RKO (cell line): ENCODE measurements at regions not wholly inside any gene's neighbourhood (a gene's known extent, or its start where the extent isn't known, plus 50 kb on each side); places are given as distances from the start of the nearest gene placed in this dataset.

Experiments used
- DNase-seq: peaks from one replicate; pipeline ENCODE4 v3.0.0-alpha.2; 2016; ENCODE audit warnings: low spot score

DNA sequence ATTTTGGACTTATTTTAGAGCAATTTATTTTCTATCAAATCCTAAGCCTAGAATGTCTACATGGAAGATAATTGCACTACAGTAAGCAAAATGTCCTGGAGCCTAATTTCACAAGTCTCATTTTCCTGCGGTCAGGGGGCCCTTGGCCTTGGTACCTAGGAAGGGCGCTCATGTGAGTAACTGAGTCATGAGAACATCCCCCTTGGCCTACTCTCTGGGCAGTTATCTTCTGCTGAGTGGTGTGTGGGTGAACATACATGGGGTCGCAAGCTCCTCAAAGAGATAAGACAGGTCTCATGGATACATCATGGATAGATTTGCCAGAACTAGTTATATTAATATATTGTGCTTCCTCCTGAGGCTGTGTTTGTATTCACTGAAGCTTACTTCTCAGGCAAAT is 211.2 kb upstream of the MARCKS start:
- no peak for DNase-seq

DNA sequence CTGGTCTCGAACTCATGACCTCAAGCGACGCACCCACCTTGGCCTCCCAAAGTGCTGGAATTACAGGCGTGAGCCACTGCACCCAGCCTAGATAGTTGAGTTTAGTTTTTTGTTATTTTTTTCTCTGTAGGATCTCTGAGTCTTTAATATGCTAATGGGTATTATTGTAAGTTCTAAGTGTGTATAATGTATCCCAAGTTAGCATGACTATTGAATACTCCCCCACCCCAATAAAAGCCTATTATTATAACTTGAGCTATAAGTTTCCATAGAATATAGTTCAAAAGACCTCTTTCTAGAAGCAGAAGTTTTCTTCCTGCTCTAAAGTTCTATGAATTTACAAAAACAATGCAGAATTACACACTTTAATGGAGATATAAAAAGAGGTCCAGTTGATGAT is 210.4 kb upstream of the MARCKS start:
- DNase-seq = no peak

DNA sequence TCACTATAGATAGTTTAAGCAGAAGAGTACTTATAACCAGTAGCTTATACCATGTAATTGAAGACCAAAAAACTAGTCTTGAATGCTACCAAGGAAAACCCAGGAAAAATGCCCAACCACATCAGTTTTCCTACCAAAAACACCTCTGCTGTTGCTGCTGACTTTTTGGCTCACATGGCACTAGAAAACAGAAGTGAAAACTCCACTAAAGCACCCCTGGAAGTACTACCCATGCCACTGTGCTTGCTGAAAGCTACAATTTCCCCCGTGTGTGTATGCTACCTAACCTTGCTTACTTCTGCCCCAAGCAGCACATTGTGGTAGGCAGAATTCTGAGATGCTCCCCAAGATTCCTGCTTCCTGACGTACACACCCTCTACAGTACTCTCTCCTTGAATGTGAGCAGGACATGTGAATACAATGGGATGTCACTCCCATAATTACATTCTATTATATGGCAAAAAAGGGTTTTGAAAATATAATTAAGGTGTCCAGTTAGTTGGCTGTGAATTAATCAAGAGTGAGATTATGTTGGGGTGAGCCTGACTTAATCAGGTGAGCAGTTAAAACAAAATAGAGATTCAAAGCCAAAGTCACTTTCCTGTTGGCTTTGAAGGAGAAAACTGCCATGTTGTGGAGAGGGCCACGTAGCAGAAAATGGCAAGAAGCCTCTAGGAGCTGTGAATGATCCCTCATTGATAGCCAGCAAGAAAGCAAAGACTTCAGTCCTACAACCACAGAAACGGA is 209.8 kb upstream of the MARCKS start:
- no peak for DNase-seq

DNA sequence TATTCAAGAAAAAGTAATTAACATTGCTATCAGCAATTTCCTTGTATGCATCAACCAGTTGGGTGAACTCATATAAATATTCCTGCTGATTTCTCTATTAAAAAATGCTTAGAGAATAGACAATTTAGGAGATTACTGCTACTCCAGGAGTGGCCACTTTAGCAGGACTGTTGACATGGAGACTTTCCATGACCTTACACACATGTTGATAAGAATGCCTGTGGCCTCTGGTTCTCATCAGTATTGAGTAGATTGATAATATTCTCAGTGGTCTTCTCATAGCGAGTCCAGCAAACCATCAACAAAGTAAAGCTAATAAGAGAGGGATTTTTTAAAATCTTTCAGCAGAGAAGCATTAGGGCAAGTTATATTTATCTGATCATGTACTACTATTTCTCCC is 208.4 kb upstream of the MARCKS start:
- no peak for DNase-seq

DNA sequence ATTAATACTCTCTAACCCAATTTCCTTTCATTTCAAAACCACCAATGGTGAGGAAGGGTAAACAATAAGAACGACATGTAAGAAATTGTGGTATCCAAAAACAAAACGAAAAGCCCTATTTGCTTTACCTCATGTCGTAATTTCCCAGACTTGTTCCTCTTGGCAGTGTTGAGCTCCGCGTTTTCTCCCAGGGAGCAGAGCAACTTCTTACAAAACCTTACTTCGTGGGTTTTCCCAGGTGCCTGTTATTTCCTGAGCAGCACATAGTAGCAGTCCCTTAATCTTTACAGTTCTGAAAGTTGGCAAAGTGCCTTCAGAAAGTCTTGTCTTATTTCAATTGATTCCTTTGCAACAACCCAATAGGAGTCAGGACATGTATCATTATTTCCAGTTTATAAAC is 207.9 kb upstream of the MARCKS start:
- no peak for DNase-seq

DNA sequence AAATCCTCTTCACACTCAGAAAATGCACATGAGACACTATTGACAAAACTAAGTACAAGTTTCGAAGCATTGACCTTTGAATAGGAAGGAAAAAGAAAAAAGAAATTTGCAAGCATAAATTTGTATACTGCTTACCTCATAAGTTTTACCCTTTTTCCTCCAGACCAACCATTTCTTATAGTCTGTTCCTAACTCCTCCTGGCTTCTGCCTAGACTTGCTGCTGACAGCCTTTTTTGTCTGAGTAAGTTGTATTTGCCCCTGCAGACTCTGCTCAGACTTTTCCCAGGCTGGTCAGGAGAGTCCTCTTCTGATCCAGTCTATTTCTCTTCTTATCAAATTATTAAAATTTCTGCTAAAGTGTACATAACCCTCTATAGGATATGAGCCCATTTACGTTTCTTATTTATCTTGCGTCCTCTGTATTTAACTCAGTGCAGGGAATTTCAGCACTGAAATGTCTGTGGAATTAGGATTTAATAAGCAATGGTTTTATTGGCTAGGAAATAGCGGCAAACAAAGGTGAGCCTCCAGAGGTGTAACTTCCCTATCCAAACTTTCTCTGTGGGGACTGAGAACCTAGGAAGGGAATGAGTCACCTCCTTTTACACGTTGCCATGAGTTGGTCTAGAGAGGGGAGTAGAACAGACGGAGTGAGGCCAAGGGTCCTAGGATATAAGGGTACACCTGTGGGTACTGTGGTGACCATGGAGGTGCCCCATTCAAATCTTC is 207.1 kb upstream of the MARCKS start:
- DNase-seq = no peak

DNA sequence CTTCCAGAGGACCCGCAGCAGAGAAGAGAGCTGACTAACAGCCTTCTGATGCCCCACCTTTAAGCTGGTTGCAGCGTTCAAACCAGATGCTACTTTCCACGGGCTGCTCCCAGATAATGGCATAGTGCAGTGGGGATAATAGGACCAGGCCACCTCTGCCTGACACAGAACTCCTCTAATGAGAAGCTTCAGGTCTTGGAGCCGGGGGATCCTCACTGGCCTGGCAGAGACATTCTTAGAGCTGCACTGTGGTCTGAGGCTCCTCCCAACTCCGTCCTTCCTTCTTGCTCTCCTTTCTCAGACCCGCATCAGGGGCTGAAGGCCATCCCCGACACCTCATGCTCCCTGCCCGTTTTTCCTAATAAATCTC is 206.6 kb upstream of the MARCKS start:
- DNase-seq = no peak

DNA sequence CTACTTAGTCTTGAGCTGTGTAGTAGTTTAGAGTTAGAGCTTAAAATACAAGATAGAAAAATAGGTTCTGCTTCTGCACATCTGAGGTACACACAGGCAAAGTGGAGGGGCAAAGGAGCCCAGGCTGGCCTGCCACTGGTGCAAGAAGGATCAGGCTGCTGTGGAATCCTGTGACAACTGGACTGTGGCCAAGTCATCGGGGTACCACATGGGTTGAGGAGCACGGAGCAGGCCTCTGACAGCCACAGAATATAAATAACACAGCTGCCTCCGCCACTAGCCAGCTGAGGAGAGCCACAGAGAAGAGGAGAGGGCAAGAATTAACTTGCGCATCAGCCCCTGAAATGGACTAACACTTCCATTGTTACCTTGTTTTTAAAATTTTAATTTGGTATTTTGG is 206.0 kb upstream of the MARCKS start:
- no peak for DNase-seq

DNA sequence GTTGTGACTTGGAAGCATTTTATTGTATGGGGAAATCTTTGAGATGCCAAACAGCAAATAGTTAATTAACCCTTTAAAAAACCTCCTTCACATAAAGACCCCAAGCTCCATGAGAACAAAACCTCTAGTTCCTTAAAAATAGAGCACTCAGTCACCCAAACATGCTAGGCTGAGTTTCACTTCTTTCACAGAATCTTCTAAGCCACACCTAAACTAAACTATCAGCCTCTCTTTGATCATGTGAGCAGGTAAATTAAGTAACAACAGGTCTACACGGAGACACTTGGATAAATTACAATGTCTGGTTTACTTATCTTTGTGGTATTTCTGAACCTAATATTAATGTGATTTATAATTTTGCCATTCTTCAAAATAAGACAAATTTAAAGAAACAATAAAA is 205.2 kb upstream of the MARCKS start:
- no peak for DNase-seq

DNA sequence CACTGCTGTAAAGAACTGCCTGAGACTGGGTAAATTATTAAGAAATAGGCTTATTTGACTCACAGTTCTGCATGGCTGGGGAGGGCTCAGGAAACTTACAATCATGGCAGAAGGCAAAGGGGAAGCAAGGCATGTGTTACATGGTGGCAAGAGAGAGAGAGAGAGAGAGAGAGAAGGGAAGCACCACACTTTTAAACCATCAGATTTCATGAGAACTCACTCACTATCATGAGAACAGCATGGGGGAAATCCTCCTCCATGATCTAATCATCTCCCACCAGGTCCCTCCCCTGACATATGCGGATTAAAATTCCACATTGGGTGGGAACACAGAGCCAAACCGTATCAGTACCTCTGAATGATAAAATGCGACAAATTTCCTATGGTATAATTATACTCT is 203.9 kb upstream of the MARCKS start:
- no peak for DNase-seq

DNA sequence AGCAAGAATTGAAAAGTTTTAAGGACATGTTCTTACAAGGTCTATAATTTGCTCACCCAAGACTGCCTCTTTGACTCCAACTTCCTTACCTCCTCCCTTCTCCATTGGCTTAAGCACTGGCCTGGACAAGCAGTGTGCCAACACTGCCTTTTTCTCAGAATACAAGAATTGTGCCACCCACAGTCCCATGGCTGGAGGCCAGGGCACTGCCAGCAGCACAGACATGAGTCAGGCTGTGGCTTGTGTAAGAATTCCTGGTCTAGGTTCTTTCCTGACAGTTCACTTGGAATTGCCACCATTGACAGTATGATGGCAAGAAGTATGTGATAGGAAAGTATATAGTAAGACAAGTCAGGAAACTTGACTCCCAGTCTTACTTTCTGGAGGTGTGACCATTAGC is 202.7 kb upstream of the MARCKS start:
- DNase-seq = peak; percentile 14

DNA sequence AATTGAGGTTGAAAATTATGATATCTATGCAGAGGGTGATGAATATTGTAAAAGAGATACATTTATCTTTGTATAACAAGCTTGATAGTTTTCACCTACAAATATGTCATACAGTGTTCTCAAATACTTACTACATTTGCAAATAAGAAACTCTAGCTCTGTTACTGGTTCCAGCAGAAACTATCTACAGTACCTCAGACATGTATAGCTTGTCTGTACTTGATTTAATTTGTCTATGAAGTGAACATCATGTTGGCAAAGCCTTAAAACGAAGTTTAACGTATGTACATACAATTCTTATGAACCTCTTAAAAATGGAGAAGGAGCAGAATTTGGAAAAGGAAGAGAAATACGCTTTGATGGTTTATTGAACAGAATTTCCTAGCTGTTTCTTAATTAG is 201.4 kb upstream of the MARCKS start:
- no peak for DNase-seq

DNA sequence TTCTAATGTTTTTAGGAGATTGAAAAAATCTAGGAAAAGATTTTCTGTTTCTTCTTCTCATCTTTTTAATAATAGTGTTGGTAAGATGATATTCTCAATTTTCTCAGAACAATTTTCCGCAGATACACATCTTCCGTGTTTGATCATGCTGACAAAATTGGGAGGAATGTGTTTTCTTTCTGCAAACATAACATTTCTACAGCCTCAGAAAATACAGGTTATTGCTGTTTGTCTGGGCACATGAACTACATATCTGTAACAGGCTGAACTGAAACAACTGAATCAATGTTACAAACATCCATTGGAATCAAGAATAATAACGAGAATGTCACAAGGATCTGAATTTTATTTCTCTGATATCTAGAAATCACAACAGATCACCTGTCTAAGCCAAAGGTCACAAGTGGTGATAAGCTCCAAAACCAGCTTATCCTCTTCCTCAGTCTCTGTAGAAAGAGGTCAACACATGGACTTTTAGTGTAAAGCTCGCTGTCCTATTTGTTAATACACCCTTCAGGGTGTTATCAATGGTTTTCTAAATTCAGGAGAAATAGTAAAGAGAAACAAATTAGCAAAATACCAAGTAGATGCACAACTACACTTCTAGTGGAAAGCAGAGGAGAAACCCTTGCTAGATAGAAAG is 197.3 kb upstream of the MARCKS start:
- no peak for DNase-seq

DNA sequence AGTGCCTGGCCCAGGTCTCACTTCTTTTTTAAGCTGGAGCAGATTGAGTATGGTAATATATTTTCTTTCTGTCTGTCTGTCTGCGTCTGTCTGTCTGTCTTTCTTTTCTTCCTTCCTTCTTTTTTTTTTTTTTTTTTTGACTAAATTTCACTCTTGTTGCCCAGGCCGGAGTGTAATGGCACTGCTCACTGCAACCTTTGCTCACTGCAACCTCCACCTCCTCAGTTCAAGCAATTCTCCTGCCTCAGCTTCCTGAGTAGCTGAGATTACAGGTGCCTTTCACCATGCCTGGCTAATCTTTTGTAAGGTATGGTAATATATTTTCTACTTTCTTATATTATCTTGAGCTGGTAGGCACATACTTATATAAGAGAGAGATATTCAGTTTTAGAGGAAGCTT is 196.3 kb upstream of the MARCKS start:
- no peak for DNase-seq

DNA sequence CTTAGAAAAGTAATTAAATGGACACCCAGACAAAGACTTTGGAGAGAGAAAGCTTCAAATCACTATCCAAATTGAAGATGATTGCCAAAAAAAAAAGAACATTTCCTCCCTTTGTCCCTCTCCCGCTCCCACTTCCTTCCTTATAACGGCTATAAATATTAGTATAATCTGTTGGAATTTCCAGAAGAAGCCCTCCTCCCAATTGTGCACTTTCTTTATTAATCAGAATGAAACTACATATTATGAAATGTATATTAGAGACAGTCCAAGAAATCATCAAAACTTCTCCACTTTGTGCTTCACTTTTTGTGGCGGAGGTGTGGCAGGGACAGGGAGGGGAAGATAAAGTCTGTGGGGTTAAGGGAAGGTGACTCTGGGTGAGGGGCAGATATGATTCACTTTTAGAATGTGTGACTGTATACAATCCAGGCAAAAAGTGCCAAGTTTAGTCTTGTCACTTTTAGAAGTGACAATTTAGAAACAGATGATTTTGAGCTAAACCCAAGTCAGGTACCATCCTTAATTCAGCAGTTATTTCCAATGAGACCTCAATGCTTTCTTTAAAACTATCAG is 195.0 kb upstream of the MARCKS start:
- DNase-seq = no peak

DNA sequence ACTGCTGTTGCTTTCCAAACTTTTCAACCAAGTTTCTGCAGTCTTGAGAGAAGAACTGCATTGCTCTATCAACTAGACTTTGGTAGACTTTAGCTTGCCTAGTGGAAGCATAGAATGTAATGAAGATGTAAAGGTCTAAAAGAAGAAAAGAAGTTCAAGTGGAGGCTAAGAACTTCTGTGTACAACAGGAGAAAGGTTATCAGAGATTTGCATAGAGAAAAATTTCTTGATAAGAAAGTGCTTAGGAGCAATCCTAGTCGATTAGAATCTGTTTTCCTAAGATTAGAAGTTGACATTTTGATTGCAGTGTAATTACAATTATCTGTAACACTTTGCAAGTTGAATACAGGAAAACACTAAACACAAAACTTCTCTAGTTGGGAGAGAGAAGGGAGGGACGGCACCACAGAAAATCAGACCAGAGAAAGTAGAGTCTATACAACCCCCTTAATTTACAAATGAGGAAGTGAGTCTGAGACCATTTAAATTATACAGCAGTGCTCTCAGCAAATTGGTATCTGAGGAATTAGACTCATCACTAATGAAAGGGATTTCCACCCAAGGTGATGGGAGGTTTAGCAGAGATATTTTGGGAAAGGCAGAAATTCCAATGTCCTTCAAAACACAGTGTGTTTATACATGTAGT is 194.3 kb upstream of the MARCKS start:
- no peak for DNase-seq

DNA sequence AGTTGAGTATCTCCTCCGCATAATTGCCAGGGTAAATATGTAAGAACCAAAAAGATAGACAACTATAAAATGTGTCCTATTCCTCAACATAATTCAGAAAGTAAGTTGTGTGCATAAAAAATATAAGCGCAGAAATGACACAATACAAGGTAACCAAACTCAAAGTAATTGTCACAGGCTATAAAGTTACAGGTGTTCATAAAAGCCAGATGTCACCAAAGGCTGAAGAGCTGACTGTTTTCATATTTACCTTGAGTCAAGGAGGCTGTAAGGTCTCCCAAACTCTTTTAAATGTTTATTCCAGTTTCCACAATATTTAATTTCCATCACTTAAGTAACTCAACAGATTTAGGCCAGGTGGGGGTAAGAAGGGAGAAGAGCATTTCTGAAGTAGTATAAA is 192.2 kb upstream of the MARCKS start:
- no peak for DNase-seq

DNA sequence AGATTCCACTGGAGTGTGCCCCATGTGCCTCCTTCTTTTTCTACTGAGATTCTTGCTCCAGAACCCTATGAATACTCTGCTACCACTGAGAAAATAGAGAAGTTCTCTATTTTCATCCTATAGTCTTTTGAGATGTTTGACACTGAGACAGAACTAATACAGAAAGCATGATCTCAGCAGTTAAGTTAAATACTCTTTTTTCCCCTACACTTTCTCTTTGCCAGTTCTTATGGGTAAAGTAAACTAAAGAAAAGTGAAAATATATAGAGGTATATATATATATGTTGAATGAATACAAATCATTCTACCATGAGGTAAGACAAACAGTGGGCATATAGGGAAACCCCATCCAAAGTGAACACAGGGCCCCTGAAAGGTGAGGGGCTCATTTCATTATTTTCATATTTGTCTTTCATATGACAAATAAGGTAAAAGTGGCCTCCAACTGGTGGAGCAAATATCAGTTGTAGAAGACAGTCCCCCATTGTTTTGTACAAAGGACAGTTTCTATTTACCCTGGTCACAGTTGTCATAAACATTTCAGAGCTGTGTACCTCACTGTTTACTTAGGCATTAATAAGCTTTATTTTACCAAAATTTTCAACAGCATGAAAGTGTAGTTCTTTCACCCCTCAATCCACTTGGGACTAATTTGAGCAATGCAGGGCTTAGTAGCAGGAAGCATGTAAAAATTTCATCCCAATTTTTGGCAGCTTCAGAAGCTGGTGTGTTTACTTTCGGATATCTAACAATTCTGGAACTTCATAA is 188.3 kb upstream of the MARCKS start:
- no peak for DNase-seq

DNA sequence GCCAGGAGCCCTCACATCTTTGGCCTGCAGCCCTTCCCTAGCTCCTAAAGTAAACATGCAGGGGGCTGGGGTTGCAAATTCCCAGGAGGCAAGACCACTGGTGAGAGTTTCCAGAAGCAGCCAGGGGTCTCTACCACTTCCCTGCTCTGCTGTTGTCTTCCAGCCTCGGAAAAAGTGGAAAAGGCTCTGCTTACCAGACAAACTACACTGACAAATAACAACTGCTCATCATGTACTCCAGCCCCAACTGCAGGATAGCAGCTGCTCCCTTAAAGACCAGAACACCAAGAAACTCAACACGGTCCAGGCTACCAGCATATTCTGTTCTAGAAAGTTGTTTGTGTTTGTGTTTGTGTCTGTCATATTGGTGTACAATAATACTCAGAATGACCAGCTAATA is 187.5 kb upstream of the MARCKS start:
- DNase-seq = no peak

DNA sequence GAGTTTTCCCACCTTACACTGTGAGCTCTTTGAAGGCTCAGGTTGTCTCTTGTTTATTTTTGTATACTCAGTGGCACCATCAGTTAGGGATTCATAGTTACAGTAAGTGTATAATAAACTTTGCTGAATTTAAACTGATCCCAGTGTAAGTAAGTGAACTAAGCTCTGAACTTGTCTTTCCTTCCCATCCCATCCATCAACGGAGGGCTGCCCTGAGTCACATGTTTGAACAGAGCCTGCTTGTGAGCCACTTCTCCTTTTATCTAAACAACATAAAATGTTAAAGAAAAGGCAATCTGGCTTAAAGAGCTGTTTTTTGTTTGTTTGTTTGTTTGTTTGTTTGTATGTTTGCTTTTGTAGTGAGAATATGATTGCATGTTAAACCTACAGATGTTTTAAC is 185.7 kb upstream of the MARCKS start:
- no peak for DNase-seq

DNA sequence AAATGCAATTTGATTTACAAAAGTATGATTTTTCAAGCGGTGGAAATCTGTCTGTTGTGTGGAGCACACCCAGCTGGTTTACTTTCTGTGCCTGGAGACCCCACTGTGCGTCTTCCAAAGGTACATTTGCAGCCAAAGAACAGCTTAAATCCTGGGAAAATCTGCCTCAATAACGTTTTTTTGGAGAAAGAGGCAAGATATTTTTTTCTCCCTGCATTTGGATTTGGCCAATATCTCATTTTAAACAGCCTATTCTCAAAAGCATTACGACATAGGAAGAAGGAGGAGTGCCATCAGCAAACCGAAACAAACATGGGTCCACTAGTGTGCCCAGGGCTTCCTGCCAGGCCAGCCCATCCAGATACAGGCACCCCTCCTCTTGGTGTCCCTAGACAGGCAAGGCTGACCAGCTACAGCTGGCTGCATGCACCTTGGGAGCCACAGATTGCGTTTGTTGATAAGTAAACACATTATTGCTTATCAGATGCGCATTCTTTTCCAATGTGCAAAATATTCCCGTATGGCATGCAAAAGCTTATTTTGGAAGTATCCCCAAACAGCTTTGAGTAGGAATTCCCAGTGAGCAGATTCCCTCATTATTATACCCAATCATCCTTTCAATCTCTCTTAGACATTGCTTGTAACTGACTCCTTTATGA is 184.5 kb upstream of the MARCKS start:
- no peak for DNase-seq
